MCF 10A (cell line): ENCODE measurements at regions not wholly inside any gene's neighbourhood (a gene's known extent, or its start where the extent isn't known, plus 50 kb on each side); places are given as distances from the start of the nearest gene placed in this dataset.

Source experiments
- BruUV-seq: library from RNA; stranded (reverse); fragments of 400-500 nt; replicated peaks from 2 replicates; lab custom pipeline; 2021; lab: Mats Ljungman, UMichigan
- CTCF ChIA-PET: fragments of 300-600 bp; sonication (Branson Sonifier 250); formaldehyde crosslinking; extraction: SDS; loops from one replicate; lab custom pipeline; 2021; ENCODE audit warnings: antibody characterized with exemption, inconsistent platforms; lab: Yijun Ruan, JAX
- POLR2A ChIA-PET: fragments of 300-600, 350-650 bp; sonication (Branson Sonifier 250); formaldehyde crosslinking; extraction: SDS; loops from one replicate; lab custom pipeline; 2020; ENCODE audit warnings: antibody characterized with exemption, inconsistent platforms; lab: Yijun Ruan, JAX
- DNase-seq: peaks from one replicate; pipeline ENCODE4 v3.0.0-alpha.2; 2018; ENCODE audit not compliant: unreplicated experiment
- H3K27ac Mint-ChIP-seq: one replicate; pipeline ENCODE4 v1.8.0; 2022; ENCODE audit warnings: mild to moderate bottlenecking, low read depth, mixed read lengths; ENCODE audit not compliant: unreplicated experiment
- H3K27me3 Mint-ChIP-seq: one replicate; pipeline ENCODE4 v1.8.0; 2022; ENCODE audit warnings: mixed read lengths; ENCODE audit not compliant: insufficient read depth, unreplicated experiment
- H3K36me3 Mint-ChIP-seq: one replicate; pipeline ENCODE4 v1.8.0; 2022; ENCODE audit warnings: mild to moderate bottlenecking, moderate library complexity, mixed read lengths; ENCODE audit not compliant: insufficient read depth, unreplicated experiment
- H3K4me1 Mint-ChIP-seq: one replicate; pipeline ENCODE4 v1.8.0; 2022; ENCODE audit warnings: mixed read lengths; ENCODE audit not compliant: insufficient read depth, unreplicated experiment
- H3K4me3 Mint-ChIP-seq: one replicate; pipeline ENCODE4 v1.8.0; 2022; ENCODE audit warnings: mild to moderate bottlenecking, moderate library complexity, mixed read lengths; ENCODE audit not compliant: unreplicated experiment
- H3K9me3 Mint-ChIP-seq: one replicate; pipeline ENCODE4 v1.8.0; 2022; ENCODE audit warnings: mixed read lengths; ENCODE audit not compliant: unreplicated experiment
- CTCF ChIP-seq: fragments of 200-600 bp; IDR thresholded peaks from one replicate; pipeline ENCODE4 v1.8.0; 2022; ENCODE audit warnings: antibody characterized with exemption, mild to moderate bottlenecking; ENCODE audit not compliant: unreplicated experiment
- intact Hi-C: fragments of 100-400 bp; cut with micrococcal nuclease; formaldehyde crosslinking; loops from 2 replicates; pipeline ENCODE4 v1.14.1; 2022

GRCh38 chr3:161818106-161818505 is 321.5 kb downstream of the OTOL1 start:
- no peak for DNase-seq
- no peak for TF ChIP-seq CTCF
- no peaks in the 10 kb centered on the region for H3K27me3 Mint-ChIP-seq
- CTCF ChIA-PET = interaction anchor here (0.5 to 1.0 kb wide), 4 partner anchors 30 to 256 kb away, joined by 3 to 4 read pairs (median 3); no protein-coding TSS in a partner anchor
- H3K4me1 Mint-ChIP-seq = no peaks in the 10 kb centered on the region
- intact Hi-C loops = no loop called here
- no peaks in the 10 kb centered on the region for H3K9me3 Mint-ChIP-seq
- no peak overlapping the region for H3K27ac Mint-ChIP-seq
- H3K36me3 Mint-ChIP-seq = no peaks in the 10 kb centered on the region
- H3K4me3 Mint-ChIP-seq = no peak overlapping the region
- POLR2A ChIA-PET = no interaction called here
- no TSS peak for BruUV-seq

GRCh38 chr3:161821591-161821990 is 325.0 kb downstream of the OTOL1 start:
- no peak for DNase-seq
- Mint-ChIP-seq H3K9me3 (no peaks in the 10 kb centered on the region), H3K36me3 (no peaks in the 10 kb centered on the region), H3K27me3 (no peaks in the 10 kb centered on the region), H3K27ac (no peak overlapping the region), H3K4me3 (no peak overlapping the region), H3K4me1 (no peaks in the 10 kb centered on the region)
- TF ChIP-seq CTCF = no peak
- ChIA-PET POLR2A (interaction anchor here (0.6 kb wide), 1 partner anchor 54 kb away, joined by 3 read pairs; no protein-coding TSS in a partner anchor), CTCF (interaction anchor here (0.9 kb wide), 2 partner anchors 17 to 43 kb away, joined by 3 to 4 read pairs; no protein-coding TSS in a partner anchor)
- intact Hi-C loops = no loop called here
- no TSS peak for BruUV-seq

- no peak for DNase-seq
- intact Hi-C loops = no loop called here
- Mint-ChIP-seq H3K27me3 (no peaks in the 10 kb centered on the region), H3K36me3 (no peaks in the 10 kb centered on the region), H3K4me1 (no peaks in the 10 kb centered on the region), H3K4me3 (no peak overlapping the region), H3K27ac (no peak overlapping the region), H3K9me3 (no peaks in the 10 kb centered on the region)
- POLR2A ChIA-PET = interaction anchor here (0.6 kb wide), 1 partner anchor 54 kb away, joined by 3 read pairs; no protein-coding TSS in a partner anchor
- TF ChIP-seq CTCF = no peak
- no TSS peak for BruUV-seq
- CTCF ChIA-PET = interaction anchor here (0.9 kb wide), 1 partner anchor 42 kb away, joined by 3 read pairs; no protein-coding TSS in a partner anchor
Observed at GRCh38 chr3:161822291-161822690, 325.7 kb downstream of the OTOL1 start.

- BruUV-seq = no TSS peak
- DNase-seq = no peak
- H3K36me3 Mint-ChIP-seq = no peaks in the 10 kb centered on the region
- CTCF ChIA-PET = interaction anchor here (1.3 kb wide), 1 partner anchor 1666 kb away, joined by 4 read pairs; no protein-coding TSS in a partner anchor
- no peaks in the 10 kb centered on the region for H3K4me1 Mint-ChIP-seq
- TF ChIP-seq CTCF = no peak
- no peak overlapping the region for H3K4me3 Mint-ChIP-seq
- H3K27me3 Mint-ChIP-seq = no peaks in the 10 kb centered on the region
- POLR2A ChIA-PET = no interaction called here
- H3K9me3 Mint-ChIP-seq = no peaks in the 10 kb centered on the region
- intact Hi-C loops = no loop called here
- no peak overlapping the region for H3K27ac Mint-ChIP-seq
Observed at GRCh38 chr3:161823910-161824309, 327.3 kb downstream of the OTOL1 start.
